ENCODE measurements at regions not wholly inside any gene's neighbourhood (a gene's known extent, or its start where the extent isn't known, plus 50 kb on each side); places are given as distances from the start of the nearest gene placed in this dataset.

DNA sequence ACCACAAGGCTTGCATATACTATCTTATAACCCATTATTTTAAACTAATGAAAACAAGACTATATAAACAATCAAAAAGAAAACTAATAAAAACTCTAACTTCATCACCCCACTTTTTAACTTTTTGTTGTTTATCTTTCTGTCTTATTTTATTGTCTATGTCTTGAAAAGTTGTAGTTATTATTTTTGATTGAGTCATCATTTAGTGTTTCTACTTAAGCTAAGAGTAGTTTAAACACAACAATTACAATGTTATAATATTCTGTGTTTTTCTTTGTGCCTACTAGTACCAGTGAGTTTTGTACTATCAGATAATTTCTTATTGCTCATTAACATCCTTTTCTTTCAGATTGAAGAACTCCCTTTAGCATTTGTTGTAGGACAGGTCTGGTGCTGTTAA lies 318.7 kb upstream of the ATP5MC3 start:
- H3K4me1 ChIP-seq = no peaks in the 10 kb centered on the region
- no peak for DNase-seq
- no peak overlapping the region for H3K4me3 ChIP-seq
- intact Hi-C loops (cut with DNase I) = no loop called here
- H3K9me3 ChIP-seq = peaks cover 0 to 5% (median 0%) of the 10 kb centered on the region in 4 donors
- H3K27me3 ChIP-seq = no peaks in the 10 kb centered on the region
- no peaks in the 10 kb centered on the region for H3K36me3 ChIP-seq
- no peak overlapping the region for H3K27ac ChIP-seq
- TF ChIP-seq POLR2AphosphoS5 (IDR thresholded peaks at IDR 0.05) (no peak), POLR2A (IDR thresholded peaks at IDR 0.05) (no peak)
- TF ChIP-seq, protein P1, sequence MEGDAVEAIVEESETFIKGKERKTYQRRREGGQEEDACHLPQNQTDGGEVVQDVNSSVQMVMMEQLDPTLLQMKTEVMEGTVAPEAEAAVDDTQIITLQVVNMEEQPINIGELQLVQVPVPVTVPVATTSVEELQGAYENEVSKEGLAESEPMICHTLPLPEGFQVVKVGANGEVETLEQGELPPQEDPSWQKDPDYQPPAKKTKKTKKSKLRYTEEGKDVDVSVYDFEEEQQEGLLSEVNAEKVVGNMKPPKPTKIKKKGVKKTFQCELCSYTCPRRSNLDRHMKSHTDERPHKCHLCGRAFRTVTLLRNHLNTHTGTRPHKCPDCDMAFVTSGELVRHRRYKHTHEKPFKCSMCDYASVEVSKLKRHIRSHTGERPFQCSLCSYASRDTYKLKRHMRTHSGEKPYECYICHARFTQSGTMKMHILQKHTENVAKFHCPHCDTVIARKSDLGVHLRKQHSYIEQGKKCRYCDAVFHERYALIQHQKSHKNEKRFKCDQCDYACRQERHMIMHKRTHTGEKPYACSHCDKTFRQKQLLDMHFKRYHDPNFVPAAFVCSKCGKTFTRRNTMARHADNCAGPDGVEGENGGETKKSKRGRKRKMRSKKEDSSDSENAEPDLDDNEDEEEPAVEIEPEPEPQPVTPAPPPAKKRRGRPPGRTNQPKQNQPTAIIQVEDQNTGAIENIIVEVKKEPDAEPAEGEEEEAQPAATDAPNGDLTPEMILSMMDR (IDR thresholded peaks at IDR 0.05) = no peak

DNA sequence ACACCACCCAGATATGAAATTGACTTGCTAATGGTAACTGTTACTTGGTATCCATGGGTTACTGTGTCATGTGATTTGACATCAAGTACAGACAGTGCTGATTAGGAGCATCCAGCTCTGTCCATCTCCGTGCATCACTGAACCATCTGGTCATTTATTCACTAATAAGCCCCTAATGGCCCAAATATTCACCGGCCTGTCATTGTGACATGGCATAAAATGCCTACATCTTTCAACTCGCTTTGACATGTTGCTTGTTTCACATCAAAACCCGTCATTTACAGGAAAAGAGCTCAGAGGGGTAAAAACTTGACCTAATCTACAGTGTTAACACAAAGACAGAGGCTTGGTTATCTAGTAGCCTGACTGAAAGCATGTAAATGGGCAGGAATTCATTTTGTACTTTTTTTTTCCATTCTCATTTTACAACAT lies 308.9 kb upstream of the ATP5MC3 start:
- TF ChIP-seq EP300 (IDR thresholded peaks at IDR 0.05) (no peak), POLR2A (IDR thresholded peaks at IDR 0.05) (no peak), POLR2AphosphoS5 (IDR thresholded peaks at IDR 0.05) (no peak)
- TF ChIP-seq, protein P1 (IDR thresholded peaks at IDR 0.05) = no peak
- H3K4me1 ChIP-seq = no peaks in the 10 kb centered on the region
- H3K4me3 ChIP-seq = no peak overlapping the region
- no peaks in the 10 kb centered on the region for H3K27me3 ChIP-seq
- no peak for DNase-seq
- H3K9me3 ChIP-seq = peaks cover 0 to 2% (median 0%) of the 10 kb centered on the region in 4 donors
- H3K27ac ChIP-seq = no peak overlapping the region
- WGBS, 2 donors = 73 to 84% methylated on average over 4 of the region's 4 CpGs
- intact Hi-C loops (cut with DNase I) = no loop called here
- H3K36me3 ChIP-seq = no peaks in the 10 kb centered on the region

DNA sequence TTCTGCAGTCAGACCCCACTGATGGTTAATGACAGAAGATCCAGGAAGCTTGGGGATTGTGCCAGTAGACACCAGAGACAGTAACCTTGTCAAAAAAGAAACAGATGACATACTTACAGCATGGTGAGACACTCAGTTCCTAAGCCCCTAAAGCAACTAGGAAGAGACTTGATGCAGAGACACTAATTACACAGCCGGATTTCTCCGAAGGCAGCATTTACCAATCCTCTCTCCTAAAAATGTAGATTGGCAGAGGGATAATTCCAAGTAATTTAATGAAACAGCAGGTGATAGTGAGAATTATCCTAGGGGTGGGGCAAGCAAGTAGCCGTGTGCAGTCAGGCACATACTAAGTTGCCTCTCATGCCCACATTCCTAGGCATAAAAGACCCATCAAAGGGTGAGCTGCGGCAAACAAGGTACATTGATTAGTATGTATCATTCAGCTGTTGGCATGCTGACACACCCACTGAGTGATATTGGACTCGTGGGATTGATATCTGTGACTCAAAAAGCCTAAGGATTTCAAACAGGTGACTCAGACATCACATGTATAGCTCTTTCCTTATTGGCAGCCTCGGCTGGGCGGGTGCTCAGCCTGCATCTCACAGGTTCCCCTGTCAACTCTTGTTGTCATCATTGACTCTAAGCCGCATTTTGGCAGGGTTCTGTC lies 296.7 kb upstream of the ATP5MC3 start:
- intact Hi-C loops (cut with DNase I) = no loop called here
- Histone ChIP-seq H3K4me3 (no peak overlapping the region), H3K36me3 (no peaks in the 10 kb centered on the region), H3K9me3 (no peaks in the 10 kb centered on the region), H3K27ac (no peak overlapping the region), H3K4me1 (no peaks in the 10 kb centered on the region), H3K27me3 (no peaks in the 10 kb centered on the region)
- 38 to 85% methylated on average over 8 of the region's 8 CpGs for WGBS, 2 donors
- no peak for DNase-seq
- TF ChIP-seq EP300 (IDR thresholded peaks at IDR 0.05) = no peak
- TF ChIP-seq, protein P1 (IDR thresholded peaks at IDR 0.05) = no peak
- no peak for TF ChIP-seq POLR2AphosphoS5 (IDR thresholded peaks at IDR 0.05)
- no peak for TF ChIP-seq POLR2A (IDR thresholded peaks at IDR 0.05)

DNA sequence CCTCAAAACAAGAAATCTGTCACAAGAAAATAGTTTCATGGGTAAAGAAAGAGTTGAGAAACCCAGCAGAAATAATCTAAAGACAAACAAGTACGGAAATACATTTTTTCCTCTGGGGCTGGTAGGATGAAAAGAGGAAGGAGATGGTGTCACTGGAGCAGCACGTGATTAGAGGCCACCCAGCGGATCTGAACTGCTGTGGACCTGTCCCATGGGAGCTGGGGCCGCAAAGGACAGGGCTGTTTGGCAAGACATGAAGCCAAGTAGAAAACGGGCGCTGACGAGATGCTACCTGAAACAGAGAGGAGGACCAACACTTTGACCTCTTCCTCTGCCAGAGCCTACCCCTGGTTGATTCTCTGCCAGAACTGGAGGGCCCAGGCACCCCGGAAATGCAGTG lies 295.4 kb upstream of the ATP5MC3 start:
- Histone ChIP-seq H3K27me3 (no peaks in the 10 kb centered on the region), H3K4me1 (no peaks in the 10 kb centered on the region), H3K4me3 (no peak overlapping the region), H3K27ac (no peak overlapping the region), H3K9me3 (no peaks in the 10 kb centered on the region), H3K36me3 (no peaks in the 10 kb centered on the region)
- intact Hi-C loops (cut with DNase I) = no loop called here
- TF ChIP-seq POLR2AphosphoS5 (IDR thresholded peaks at IDR 0.05) (no peak), POLR2A (IDR thresholded peaks at IDR 0.05) (no peak), EP300 (IDR thresholded peaks at IDR 0.05) (no peak)
- TF ChIP-seq, protein P1 (IDR thresholded peaks at IDR 0.05) = no peak
- no peak for DNase-seq
- 76 to 88% methylated on average over 8 of the region's 8 CpGs for WGBS, 2 donors

DNA sequence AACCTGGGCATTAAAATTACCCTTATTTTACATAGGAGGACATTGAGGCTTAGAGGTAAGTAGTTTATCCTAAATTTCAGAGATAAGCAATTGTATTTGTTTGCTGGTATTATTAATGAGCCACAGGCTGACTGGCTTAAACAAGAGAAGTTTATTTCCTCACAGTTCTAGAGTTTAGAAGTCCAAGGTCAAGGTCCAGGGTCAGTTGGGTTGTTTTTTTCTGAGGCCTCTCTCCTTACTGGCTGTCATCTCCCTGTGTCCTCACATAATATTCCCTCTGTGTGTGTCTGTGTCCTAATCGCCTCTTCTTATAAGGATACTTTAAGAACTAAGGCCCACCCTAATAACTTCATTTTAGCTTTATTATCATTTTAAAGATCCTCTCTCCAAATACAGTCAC lies 294.9 kb upstream of the ATP5MC3 start:
- no peak for TF ChIP-seq EP300 (IDR thresholded peaks at IDR 0.05)
- TF ChIP-seq, protein P1 (IDR thresholded peaks at IDR 0.05) = no peak
- no peak for TF ChIP-seq POLR2AphosphoS5 (IDR thresholded peaks at IDR 0.05)
- TF ChIP-seq POLR2A (IDR thresholded peaks at IDR 0.05) = no peak
- Histone ChIP-seq H3K27me3 (no peaks in the 10 kb centered on the region), H3K36me3 (no peaks in the 10 kb centered on the region), H3K9me3 (no peaks in the 10 kb centered on the region), H3K4me3 (no peak overlapping the region), H3K27ac (no peak overlapping the region), H3K4me1 (no peaks in the 10 kb centered on the region)
- intact Hi-C loops (cut with DNase I) = no loop called here
- 92 to 93% methylated on average over 1 of the region's 1 CpG for WGBS, 2 donors
- DNase-seq = no peak
